K562 (cell line): ENCODE measurements at regions not wholly inside any gene's neighbourhood (a gene's known extent, or its start where the extent isn't known, plus 50 kb on each side); places are given as distances from the start of the nearest gene placed in this dataset.
A peak's percentile ranks its signal among the peaks of the same experiment; 100 is the strongest.

Experiments used
- ATAC-seq: fragments of 200-7000 bp; cut with Tn5 transposase; 3 replicates; pipeline ENCODE4 v1.9.1; 2020; ENCODE audit warnings: moderate library complexity
- BruUV-seq: library from RNA; stranded (reverse); fragments of 400-500 nt; replicated peaks from 2 replicates; lab custom pipeline; 2021; lab: Mats Ljungman, UMichigan
- CTCF ChIA-PET: fragments of 300-600 bp; formaldehyde crosslinking; extraction: SDS; loops from one replicate; lab custom pipeline; 2021; ENCODE audit warnings: low intra/inter-chr PET ratio; lab: Yijun Ruan, JAX
- POLR2A ChIA-PET: fragments of 300-600, 350-650 bp; sonication (Branson Sonifier 250); formaldehyde crosslinking; extraction: SDS; loops from one replicate; lab custom pipeline; 2021; ENCODE audit warnings: antibody characterized with exemption, inconsistent platforms; lab: Yijun Ruan, JAX
- DNase-seq, 4 experiments: peaks; one replicate each; pipeline versions ENCODE4 v3.0.0 to v3.0.0-alpha.2; 2011 to 2018; ENCODE audit warnings: low spot score in 3 of 4, mixed read lengths in 3 of 4; ENCODE audit errors: extremely low read depth in 1 of 4
- FAIRE-seq: peaks from 2 replicates; lab custom pipeline; 2011; peaks lifted over from hg19 to GRCh38; lab: Jason Lieb, UNC
- H2AFZ ChIP-seq: 2 replicates; pipeline ENCODE4 v1.6.0; 2011; ENCODE audit warnings: low read depth, low read length, control low read depth, inconsistent platforms
- H3K27ac ChIP-seq: fragments of 200-600 bp; 3 replicates; pipeline ENCODE4 v1.8.0; 2011; ENCODE audit warnings: low read depth, mild to moderate bottlenecking, control low read depth, inconsistent platforms, low read length, moderate library complexity, mixed read lengths; ENCODE audit errors: extremely low read depth
- H3K27me3 ChIP-seq, 2 experiments: fragments of 300-600 bp in 1 of 2; 2 replicates in 1 of 2; 3 replicates in 1 of 2; pipeline versions ENCODE4 v1.6.0 to v1.8.0; 2011; ENCODE audit warnings: inconsistent platforms in 2 of 2, low read length in 2 of 2, mild to moderate bottlenecking in 1 of 2, mixed read lengths in 1 of 2, moderate library complexity in 1 of 2; ENCODE audit not compliant: control insufficient read depth in 2 of 2, insufficient read depth in 2 of 2
- H3K36me3 ChIP-seq: fragments of 300-600 bp; 3 replicates; pipeline ENCODE4 v1.8.0; 2011; ENCODE audit warnings: mild to moderate bottlenecking, low read length, inconsistent platforms; ENCODE audit not compliant: control insufficient read depth, insufficient read depth
- H3K4me1 ChIP-seq, 2 experiments: fragments of 200-600 bp in 1 of 2; replicated peaks in 1 of 2; 2 replicates in 1 of 2; 3 replicates in 1 of 2; pipeline versions ENCODE4 v1.5.1 to v1.8.0; 2011; ENCODE audit warnings: inconsistent platforms in 2 of 2, low read length in 2 of 2, mild to moderate bottlenecking in 1 of 2, mixed read lengths in 1 of 2, moderate library complexity in 1 of 2; ENCODE audit not compliant: control insufficient read depth in 2 of 2, insufficient read depth in 2 of 2
- H3K4me2 ChIP-seq: 2 replicates; pipeline ENCODE4 v1.6.1; 2011; ENCODE audit warnings: low read length, control low read depth, inconsistent platforms, mixed read lengths; ENCODE audit not compliant: insufficient read depth
- H3K4me3 ChIP-seq: fragments of 200-600 bp; sonication (generic), shearing (Covaris generic); 2 replicates; pipeline ENCODE4 v1.5.1; 2016; ENCODE audit warnings: control low read depth, inconsistent platforms
- H3K79me2 ChIP-seq: fragments of 200-600 bp; 3 replicates; pipeline ENCODE4 v1.8.0; 2011; ENCODE audit warnings: low read length, inconsistent platforms; ENCODE audit not compliant: control insufficient read depth, insufficient read depth
- H3K9ac ChIP-seq, 2 experiments: 2 replicates each; pipeline versions ENCODE4 v1.6.0 to v1.6.1; 2011; ENCODE audit warnings: low read depth in 2 of 2, low read length in 2 of 2, control low read depth in 1 of 2, inconsistent platforms in 1 of 2, mild to moderate bottlenecking in 1 of 2, mixed read lengths in 1 of 2; ENCODE audit not compliant: insufficient read depth in 1 of 2
- H3K9me1 ChIP-seq: one replicate; pipeline ENCODE4 v1.6.0; 2011; ENCODE audit warnings: inconsistent platforms, mild to moderate bottlenecking, low read length, moderate library complexity; ENCODE audit not compliant: control insufficient read depth, insufficient read depth
- H3K9me3 ChIP-seq: replicated peaks from 2 replicates; pipeline ENCODE4 v1.5.1; 2011; ENCODE audit warnings: low read depth, low read length, inconsistent platforms; ENCODE audit not compliant: control insufficient read depth, insufficient read depth
- H4K20me1 ChIP-seq: replicated peaks from 2 replicates; pipeline ENCODE4 v1.6.1; 2011; ENCODE audit warnings: low read length, inconsistent platforms, mixed read lengths; ENCODE audit not compliant: control insufficient read depth, insufficient read depth
- MYNN ChIP-seq, 2 experiments: sonication (generic); formaldehyde crosslinking in 1 of 2; IDR thresholded peaks; 2 replicates each; pipeline versions ENCODE4 v1.5.0 to v1.6.1; 2016 to 2020; ENCODE audit warnings: antibody characterized with exemption in 1 of 2, missing genetic modification reagents in 1 of 2
- PBX2 ChIP-seq, 2 experiments: IDR thresholded peaks in 1 of 2; conservative IDR thresholded peaks in 1 of 2; 2 replicates each; pipeline ENCODE4 v1.6.1; 2016; ENCODE audit warnings: low read depth in 2 of 2, mild to moderate bottlenecking in 1 of 2, missing compliant biosample characterization in 1 of 2, missing genetic modification characterization in 1 of 2, moderate library complexity in 1 of 2
- STAT5A ChIP-seq: IDR thresholded peaks from 2 replicates; pipeline ENCODE4 v1.6.1; 2012; ENCODE audit warnings: low read length, inconsistent platforms, borderline replicate concordance
- ZNF592 ChIP-seq: fragments of 450-650 bp; IDR thresholded peaks from 2 replicates; pipeline ENCODE4 v1.6.1; 2017; ENCODE audit warnings: antibody characterized with exemption, mild to moderate bottlenecking
- WGBS: fragments of 100-300 bp; shearing (Covaris generic); methylation state at CpG from one replicate; pipeline ENCODE4 v1.1.6; 2016; ENCODE audit warnings: low coverage, mixed read lengths; ENCODE audit not compliant: insufficient coverage; ENCODE audit errors: missing lambda C conversion rate; 5-methylcytosine and 5-hydroxymethylcytosine counted together
- in situ Hi-C: fragments of 300-500 bp; cut with MboI; formaldehyde crosslinking; loops from 4 replicates; pipeline ENCODE4 v1.15.0; 2018; ENCODE audit warnings: inconsistent platforms, mixed read lengths
- intact Hi-C: fragments of 100-400 bp; cut with micrococcal nuclease; formaldehyde crosslinking; loops from 2 replicates; pipeline ENCODE4 v1.14.2; 2022
- TF ChIP-seq, protein P1 (sequence below): fragments of 250-450 bp; sonication (Bioruptor Pico); IDR thresholded peaks from 2 replicates; pipeline ENCODE4 v1.4.0; 2020; ENCODE audit warnings: mild to moderate bottlenecking, moderate library complexity, borderline replicate concordance

DNA sequence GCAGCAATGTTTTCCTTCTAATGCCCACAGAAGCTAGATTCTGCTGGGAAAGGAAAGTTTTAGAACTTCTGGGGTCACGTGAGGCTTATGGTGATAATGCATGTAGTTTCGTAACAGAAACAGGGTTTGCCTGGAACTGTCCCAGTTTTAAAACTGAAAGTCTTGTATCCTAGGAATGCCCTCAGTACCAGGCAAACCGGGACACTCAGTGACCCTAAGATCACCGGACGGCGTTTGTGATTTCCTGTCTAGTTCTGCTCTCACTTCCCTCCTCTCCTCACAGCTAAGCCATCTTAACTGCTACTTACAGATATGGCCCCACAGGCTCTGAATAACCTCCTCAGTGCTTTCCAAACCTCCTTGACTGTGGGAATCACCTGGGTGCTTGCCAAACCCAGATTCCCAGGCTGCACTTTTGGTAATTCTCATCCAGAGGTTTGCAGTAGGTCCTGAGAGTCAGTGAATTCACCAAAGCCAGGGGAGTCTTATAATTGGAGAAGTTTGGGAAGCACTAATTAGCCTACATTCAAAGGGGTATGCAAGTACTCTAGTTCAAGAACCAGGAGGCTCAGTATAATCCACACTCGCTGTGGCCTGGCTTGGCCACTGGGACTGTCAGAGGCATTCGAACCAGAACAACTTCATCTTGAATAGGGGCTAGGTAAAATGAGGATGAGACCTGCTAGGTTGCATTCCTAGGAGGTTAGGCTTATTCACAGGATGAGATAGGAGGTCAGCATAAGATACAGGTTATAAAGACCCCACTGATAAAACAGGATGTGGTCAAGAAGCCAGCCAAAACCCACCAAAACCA is 231.6 kb upstream of the MYLIP start (continued):
- TF ChIP-seq, protein P1, sequence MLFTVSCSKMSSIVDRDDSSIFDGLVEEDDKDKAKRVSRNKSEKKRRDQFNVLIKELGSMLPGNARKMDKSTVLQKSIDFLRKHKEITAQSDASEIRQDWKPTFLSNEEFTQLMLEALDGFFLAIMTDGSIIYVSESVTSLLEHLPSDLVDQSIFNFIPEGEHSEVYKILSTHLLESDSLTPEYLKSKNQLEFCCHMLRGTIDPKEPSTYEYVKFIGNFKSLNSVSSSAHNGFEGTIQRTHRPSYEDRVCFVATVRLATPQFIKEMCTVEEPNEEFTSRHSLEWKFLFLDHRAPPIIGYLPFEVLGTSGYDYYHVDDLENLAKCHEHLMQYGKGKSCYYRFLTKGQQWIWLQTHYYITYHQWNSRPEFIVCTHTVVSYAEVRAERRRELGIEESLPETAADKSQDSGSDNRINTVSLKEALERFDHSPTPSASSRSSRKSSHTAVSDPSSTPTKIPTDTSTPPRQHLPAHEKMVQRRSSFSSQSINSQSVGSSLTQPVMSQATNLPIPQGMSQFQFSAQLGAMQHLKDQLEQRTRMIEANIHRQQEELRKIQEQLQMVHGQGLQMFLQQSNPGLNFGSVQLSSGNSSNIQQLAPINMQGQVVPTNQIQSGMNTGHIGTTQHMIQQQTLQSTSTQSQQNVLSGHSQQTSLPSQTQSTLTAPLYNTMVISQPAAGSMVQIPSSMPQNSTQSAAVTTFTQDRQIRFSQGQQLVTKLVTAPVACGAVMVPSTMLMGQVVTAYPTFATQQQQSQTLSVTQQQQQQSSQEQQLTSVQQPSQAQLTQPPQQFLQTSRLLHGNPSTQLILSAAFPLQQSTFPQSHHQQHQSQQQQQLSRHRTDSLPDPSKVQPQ (CRISPR knock-in tag): 0 out of 2 replicates have a peak, but pooled peaks have one; percentile 52
- peak; percentile 21; the same call in 1 of the 2 replicates for TF ChIP-seq STAT5A

- Histone ChIP-seq H4K20me1 (no peaks in the 10 kb centered on the region), H3K9me1 (no peaks in the 10 kb centered on the region), H3K9me3 (peaks cover 15% of the 10 kb centered on the region; the same call in 1 of the 2 replicates), H3K27me3 (no peaks in the 10 kb centered on the region), H3K4me2 (peak overlapping the region; percentile 34; the same call in 1 of the 2 replicates), H3K27ac (peak overlapping the region; percentile 89), H2AFZ (peak overlapping the region; percentile 92), H3K4me3 (no peak overlapping the region), H3K79me2 (no peaks in the 10 kb centered on the region), H3K36me3 (no peaks in the 10 kb centered on the region), H3K4me1 (peaks cover 4 to 39% of the 10 kb centered on the region in 2 experiments; a peak in 4 of 5 replicates), H3K9ac (peak overlapping the region in 1 of 2 experiments; percentile 65; a peak in 2 of 4 replicates)
- POLR2A ChIA-PET: interaction anchor here (1.3 to 17.2 kb wide), 4 partner anchors 12 to 236 kb away, joined by 3 to 186 read pairs (median 20); partner anchors contain the start of gene MYLIP
- CTCF ChIA-PET: no interaction called here
- in situ Hi-C loops: no loop called here
- ATAC-seq: peak; percentile 56
- FAIRE-seq: no peak
- WGBS: 40% methylated on average over 4 of the region's 4 CpGs
- peak in 1 of 4 experiments; percentile 35 for DNase-seq
- TSS peak; percentile 99 for BruUV-seq
- intact Hi-C loops: loop anchor here (5.0 kb wide), 2 partner anchors 112 to 372 kb away; no protein-coding TSS in a partner anchor
- TF ChIP-seq ZNF592 (peak; percentile 23; the same call in 1 of the 2 replicates), PBX2 (CRISPR knock-in tag; IDR thresholded peaks at IDR 0.05; ENCODE audit: low read depth) (no peak), PBX2 (tag; conservative IDR thresholded peaks at IDR 0.05; ENCODE audit: low read depth) (peak; percentile 39; the same call in 1 of the 2 replicates), MYNN (IDR thresholded peaks at IDR 0.05) (no peak), MYNN (CRISPR knock-in tag; IDR thresholded peaks at IDR 0.05) (no peak)
These were observed 232.3 kb upstream of the DTNBP1 start for GRCh38 chr6:15894973-15895725.
